Left colon (tissue), 2 donors: ENCODE measurements at regions not wholly inside any gene's neighbourhood (a gene's known extent, or its start where the extent isn't known, plus 50 kb on each side); places are given as distances from the start of the nearest gene placed in this dataset.

Experiments used
- ATAC-seq: fragments of 200-7000 bp; cut with Tn5 transposase; one replicate; pipeline ENCODE4 v1.9.1; 2020; ENCODE audit warnings: mild to moderate bottlenecking, moderate library complexity
- DNase-seq, 2 donors: peaks; one replicate each; pipeline ENCODE4 v3.0.0-alpha.2; 2020
- intact Hi-C, 2 donors: fragments of 100-400 bp; cut with DNase I in 1 of 2; cut with micrococcal nuclease in 1 of 2; formaldehyde crosslinking; loops; one replicate each; pipeline versions ENCODE4 v1.11.2 to v1.14.0; 2022; cut with DNase I, micrococcal nuclease
- donor health status: DM: no; HTN: no; CAD: no.
- donor health status: DM: yes; HTN: yes; CAD: no.

GRCh38 chr3:21801631-21802030 lies 50.6 kb upstream of the ZNF385D start:
- intact Hi-C loops, result no loop called here
- ATAC-seq (no peak), DNase-seq (no peak)

- ATAC-seq, result no peak
- intact Hi-C loops, result no loop called here
- no peak for DNase-seq
Observed at GRCh38 chr3:21803604-21804003, 52.6 kb upstream of the ZNF385D start.

GRCh38 chr3:21804330-21804729 lies 53.3 kb upstream of the ZNF385D start:
- DNase-seq (no peak), ATAC-seq (no peak)
- intact Hi-C loops, result no loop called here

- ATAC-seq (no peak), DNase-seq (no peak)
- intact Hi-C loops, result no loop called here
Observed at GRCh38 chr3:21806733-21807132, 55.7 kb upstream of the ZNF385D start.

DNA sequence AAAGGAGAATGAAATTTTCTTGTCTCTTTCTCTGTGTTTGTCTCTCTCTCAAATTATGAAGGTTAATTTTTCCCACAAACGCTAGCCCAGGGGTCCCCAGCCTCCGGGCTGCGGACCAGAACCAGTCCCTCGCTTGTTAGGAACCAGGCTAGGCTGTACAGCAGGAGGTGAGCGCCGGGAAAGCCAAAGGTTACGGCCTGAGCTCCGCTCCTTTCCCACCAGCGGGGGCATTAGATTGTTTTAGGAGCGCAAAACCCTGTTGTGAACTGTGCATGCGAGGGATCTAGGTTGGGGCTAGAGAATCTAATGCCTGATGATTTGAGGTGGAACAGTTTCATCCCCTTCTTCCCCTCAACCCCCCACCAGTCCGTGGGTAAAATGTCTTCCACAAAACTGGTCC lies 74.7 kb upstream of the ZNF385D start:
- intact Hi-C loops, result no loop called here
- no peak for DNase-seq
- no peak for ATAC-seq

DNA sequence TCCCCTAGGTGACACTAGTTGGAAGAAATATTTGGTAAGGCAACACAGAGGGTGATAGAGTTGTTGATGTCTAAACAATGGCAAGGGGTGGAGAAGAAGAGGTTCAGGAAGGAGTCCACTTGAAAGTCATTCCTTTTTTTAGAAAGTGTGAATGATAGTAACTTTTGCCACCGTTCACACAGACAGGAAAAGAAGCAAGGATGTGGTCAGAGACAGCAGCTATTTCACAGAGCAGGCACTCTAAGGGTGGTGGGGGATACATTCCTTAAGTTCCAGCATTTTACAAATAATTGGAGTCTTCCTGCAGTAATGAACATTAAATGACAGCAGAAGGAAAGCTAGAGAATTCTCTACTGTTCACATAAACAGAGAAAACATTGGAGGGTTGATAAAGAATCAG lies 75.4 kb upstream of the ZNF385D start:
- DNase-seq, result no peak
- ATAC-seq, result no peak
- intact Hi-C loops, result no loop called here

- no peak for DNase-seq
- intact Hi-C loops, result no loop called here
- no peak for ATAC-seq
Observed at GRCh38 chr3:21830541-21830940, 79.5 kb upstream of the ZNF385D start.

DNA sequence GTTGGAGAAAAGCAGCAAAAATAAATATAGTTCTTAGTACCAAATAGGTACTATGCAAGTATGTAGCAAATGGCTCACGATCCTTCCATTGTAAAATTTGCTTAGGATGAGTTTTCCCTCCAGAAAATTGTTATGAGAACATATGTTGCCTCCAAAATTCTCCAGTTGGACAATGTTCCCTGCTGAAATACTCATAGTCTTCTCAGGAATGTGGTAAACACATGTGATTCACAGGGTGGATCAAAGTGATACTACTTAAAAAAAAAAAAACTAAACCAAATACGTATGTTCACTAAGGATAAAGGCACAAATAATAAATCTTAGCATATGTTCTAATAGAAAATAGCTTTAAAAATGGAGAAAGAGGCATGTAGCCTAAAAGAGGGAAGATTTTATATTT lies 84.3 kb upstream of the ZNF385D start:
- DNase-seq (no peak), ATAC-seq (no peak)
- intact Hi-C loops, result no loop called here

- ATAC-seq, result no peak
- intact Hi-C loops, result no loop called here
Observed at GRCh38 chr3:21836227-21836626, 85.2 kb upstream of the ZNF385D start.

DNA sequence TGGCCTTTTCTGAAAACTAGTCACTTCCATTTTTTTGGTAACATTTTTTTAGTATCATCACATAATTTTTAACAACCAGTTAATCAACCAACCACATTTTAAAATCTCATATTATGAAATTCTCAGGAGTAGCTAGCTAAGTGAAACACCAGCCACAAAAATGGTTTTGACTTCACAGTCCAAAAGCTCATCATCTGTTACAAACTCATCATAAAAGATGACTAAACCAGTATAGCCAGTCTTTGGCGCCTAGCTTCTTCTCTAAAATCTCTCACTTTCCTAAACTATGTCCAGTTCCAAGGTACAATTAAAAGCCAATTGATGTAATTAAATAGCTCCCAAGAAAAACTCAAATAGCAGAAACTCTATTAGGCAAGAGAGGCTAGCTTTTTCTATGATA lies 88.2 kb upstream of the ZNF385D start:
- ATAC-seq (no peak), DNase-seq (no peak)
- intact Hi-C loops, result no loop called here

More at GRCh38 chr3:21836227-21836626, 85.2 kb upstream of the ZNF385D start:
- DNase-seq, result no peak

- ATAC-seq (no peak), DNase-seq (no peak)
- intact Hi-C loops, result no loop called here
Observed at GRCh38 chr3:21839592-21839991, 88.6 kb upstream of the ZNF385D start.

DNA sequence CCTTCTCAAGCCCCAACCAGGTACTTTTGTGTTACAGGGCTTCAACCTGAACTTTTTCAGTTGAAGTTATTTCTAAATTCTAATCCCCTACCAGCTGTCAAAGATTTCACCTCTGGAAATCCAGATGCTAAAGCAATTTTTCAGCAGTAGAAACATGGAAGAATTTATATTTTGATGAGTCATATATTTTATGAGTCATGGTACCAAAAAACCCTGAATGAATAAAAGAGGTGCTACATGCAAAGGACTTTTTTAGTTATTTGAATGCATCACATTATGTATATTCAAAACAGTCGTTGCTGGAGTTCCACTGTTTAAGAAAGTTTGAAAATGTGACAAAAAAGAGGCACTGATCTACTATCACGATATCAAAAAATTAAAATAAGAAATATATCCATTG lies 96.0 kb upstream of the ZNF385D start:
- no peak for ATAC-seq

GRCh38 chr3:21859124-21860081 lies 108.4 kb upstream of the ZNF385D start:
- ATAC-seq, result no peak
- intact Hi-C loops, result no loop called here
- DNase-seq, result no peak

More for the DNA sequence above, 96.0 kb upstream of the ZNF385D start:
- DNase-seq, result no peak
- intact Hi-C loops, result no loop called here

- intact Hi-C loops, result no loop called here
- ATAC-seq (no peak), DNase-seq (no peak)
Observed at GRCh38 chr3:21860082-21860475, 109.1 kb upstream of the ZNF385D start.

DNA sequence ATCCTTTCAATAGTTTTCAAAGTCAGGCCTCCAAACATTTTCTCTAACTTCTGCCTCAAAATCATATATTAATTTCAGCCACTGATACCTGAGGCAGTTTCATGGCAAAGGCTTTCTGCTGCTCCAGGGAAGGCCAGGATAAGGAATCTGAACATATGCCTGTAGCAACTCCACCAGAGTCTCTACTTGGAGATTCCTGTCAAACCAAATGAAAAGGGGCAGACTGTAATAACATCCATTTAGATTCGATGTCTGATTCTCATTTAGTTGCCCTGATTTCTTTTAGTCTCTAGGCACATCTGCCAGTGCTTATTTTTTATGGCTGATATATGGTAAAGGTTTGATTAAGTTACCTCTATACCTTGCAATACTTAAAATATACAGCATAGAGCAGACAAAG lies 109.6 kb upstream of the ZNF385D start:
- DNase-seq (no peak), ATAC-seq (no peak)
- intact Hi-C loops, result no loop called here

DNA sequence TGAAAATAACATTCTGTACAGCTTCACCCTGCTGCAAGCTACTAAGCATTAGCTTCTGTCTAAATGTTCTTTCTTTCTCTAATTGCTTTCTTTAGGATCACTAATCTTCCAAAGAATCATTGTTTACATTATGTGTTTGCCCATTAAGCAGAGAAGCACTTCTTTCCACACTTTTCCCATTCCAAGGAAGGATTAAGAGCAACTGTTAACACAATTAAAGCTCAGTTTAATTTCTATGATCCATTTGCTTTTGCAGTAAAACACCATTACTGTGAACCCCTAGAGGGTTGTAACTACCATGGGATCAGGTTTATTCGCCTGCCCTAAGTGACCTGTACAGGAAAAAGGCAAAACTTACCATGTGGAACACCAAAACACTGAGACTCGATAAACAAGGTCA lies 125.8 kb upstream of the ZNF385D start:
- DNase-seq, result no peak
- intact Hi-C loops, result no loop called here
- ATAC-seq, result no peak

DNA sequence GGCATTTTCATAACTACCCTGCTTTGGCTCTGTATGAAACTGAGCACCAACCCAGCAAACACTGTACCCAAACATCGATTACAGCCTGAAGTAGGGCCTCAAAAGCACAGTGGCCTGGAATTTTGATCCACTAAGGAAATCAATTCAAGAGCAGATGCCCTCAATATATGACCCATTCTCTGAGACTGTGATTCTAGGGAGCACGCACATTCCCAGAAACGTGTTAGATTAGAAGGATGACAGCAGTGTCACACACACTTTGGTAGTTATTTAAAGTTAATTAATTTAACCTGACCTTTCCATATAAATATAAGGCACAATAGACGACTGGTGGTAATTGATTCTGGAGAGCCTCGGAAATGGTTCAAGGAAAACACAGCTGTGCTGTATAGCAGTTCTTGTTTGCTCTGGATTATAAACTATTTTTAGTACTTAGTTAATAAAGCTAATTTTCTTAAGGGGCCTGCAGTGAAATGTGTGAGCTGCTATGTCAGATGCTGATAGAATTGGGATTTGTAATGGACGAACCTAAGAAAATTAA lies 126.3 kb upstream of the ZNF385D start:
- no peak for DNase-seq
- intact Hi-C loops, result no loop called here
- ATAC-seq, result no peak

DNA sequence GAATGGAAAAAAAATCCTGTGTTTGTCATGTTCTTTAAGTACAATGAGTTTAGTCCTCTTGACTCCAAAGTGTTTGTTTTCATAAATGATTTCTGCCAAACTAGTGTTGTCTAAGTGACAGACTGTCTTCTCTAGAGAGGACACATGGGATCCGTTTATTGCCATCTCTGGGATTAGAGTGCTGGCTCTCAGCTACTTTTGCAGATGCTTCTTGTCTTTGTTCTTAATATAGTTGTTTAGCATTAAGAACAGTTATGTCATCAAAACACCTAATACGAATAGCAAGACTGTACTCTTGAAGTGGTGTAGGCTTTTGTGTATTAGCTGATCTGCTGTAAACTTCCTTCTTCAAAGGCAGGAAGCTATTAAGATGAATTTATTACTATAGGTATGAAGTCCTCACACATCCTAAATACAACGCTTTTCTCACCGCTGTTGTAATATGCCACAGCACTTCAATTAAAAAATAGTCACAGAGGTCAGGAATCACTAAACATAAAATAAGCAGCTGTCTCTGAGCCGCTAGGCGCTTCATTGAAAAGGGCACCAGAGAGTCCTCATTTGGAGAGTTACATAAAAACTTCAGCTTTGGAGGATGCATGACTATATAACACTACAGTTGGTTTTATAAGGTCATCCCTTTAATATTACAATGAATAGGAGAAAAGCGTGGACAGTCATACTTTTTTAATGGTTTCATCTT lies 128.3 kb upstream of the ZNF385D start:
- intact Hi-C loops, result no loop called here
- DNase-seq (no peak), ATAC-seq (no peak)

DNA sequence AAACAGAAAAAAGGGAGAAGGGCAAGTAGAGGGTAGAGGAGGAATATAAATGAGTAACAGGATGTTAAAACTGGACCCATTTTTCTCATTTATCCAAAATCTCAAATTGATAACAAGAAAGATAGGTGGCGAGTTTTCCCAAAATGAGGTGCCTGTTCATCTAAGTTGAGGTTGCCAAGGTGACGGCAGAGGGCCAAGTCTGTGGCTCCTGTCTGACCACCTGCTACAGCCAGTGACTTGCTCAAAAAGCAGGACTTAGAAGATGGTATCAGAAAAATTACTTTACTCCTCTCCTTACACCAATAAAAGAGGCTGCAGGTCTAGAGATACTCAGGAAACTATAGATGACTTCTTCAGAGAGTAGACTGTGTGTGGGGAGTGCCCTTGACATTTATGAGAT lies 137.6 kb upstream of the ZNF385D start:
- intact Hi-C loops, result no loop called here
- no peak for ATAC-seq
- DNase-seq, result no peak

- intact Hi-C loops, result no loop called here
- DNase-seq (no peak), ATAC-seq (no peak)
Observed at GRCh38 chr3:21889166-21889565, 138.2 kb upstream of the ZNF385D start.
